ENCODE measurements at regions not wholly inside any gene's neighbourhood (a gene's known extent, or its start where the extent isn't known, plus 50 kb on each side); places are given as distances from the start of the nearest gene placed in this dataset.

DNA sequence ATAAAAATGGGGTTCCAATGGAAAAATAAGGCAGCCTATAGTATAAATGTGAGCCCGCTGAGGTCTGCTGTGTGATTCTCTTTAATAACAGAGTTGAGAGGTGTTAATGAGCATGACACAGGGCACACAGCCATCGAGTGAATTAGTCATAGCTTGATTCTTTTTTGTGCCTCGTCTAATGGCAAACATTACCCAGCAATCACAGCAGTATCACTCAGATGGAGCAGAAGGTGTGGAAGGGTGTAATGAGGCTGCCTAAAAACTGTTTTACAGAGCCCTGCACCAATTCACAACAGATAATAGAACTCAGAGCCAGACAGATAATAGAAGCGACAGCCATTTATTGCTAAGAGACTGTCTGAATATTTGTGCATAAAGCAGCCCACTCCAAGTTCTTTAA, 178.6 kb upstream of the TPRG1 start:
- no peak for TF ChIP-seq EZH2phosphoT487 (conservative IDR thresholded peaks at IDR 0.05; ENCODE audit: low read length)
- TF ChIP-seq, protein P1, sequence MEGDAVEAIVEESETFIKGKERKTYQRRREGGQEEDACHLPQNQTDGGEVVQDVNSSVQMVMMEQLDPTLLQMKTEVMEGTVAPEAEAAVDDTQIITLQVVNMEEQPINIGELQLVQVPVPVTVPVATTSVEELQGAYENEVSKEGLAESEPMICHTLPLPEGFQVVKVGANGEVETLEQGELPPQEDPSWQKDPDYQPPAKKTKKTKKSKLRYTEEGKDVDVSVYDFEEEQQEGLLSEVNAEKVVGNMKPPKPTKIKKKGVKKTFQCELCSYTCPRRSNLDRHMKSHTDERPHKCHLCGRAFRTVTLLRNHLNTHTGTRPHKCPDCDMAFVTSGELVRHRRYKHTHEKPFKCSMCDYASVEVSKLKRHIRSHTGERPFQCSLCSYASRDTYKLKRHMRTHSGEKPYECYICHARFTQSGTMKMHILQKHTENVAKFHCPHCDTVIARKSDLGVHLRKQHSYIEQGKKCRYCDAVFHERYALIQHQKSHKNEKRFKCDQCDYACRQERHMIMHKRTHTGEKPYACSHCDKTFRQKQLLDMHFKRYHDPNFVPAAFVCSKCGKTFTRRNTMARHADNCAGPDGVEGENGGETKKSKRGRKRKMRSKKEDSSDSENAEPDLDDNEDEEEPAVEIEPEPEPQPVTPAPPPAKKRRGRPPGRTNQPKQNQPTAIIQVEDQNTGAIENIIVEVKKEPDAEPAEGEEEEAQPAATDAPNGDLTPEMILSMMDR (IDR thresholded peaks at IDR 0.05; ENCODE audit: insufficient read depth, low read length, poor library complexity, severe bottlenecking) = no peak
- Histone ChIP-seq H2AFZ (ENCODE audit: low read depth, low read length, severe bottlenecking) (no peak overlapping the region), H3K27me3 (ENCODE audit: low read length) (no peaks in the 10 kb centered on the region), H3K9me2 (replicated peaks; ENCODE audit: insufficient read depth, low read length) (no peaks in the 10 kb centered on the region), H3F3A (ENCODE audit: insufficient read depth) (no peaks in the 10 kb centered on the region), H3K36me3 (ENCODE audit: low read length) (no peaks in the 10 kb centered on the region), H3K79me2 (ENCODE audit: insufficient read depth, low read length) (no peaks in the 10 kb centered on the region), H3K27ac (ENCODE audit: low read depth, low read length) (no peak overlapping the region), H3K4me3 (ENCODE audit: insufficient read depth, low read length, poor library complexity, severe bottlenecking) (no peak overlapping the region), H3K9ac (ENCODE audit: low read length) (no peak overlapping the region), H3K9me3 (ENCODE audit: insufficient read depth, low read length) (no peaks in the 10 kb centered on the region), H3K4me2 (ENCODE audit: low read depth, low read length, poor library complexity, severe bottlenecking) (no peak overlapping the region), H4K20me1 (ENCODE audit: low read depth, low read length) (no peaks in the 10 kb centered on the region)

DNA sequence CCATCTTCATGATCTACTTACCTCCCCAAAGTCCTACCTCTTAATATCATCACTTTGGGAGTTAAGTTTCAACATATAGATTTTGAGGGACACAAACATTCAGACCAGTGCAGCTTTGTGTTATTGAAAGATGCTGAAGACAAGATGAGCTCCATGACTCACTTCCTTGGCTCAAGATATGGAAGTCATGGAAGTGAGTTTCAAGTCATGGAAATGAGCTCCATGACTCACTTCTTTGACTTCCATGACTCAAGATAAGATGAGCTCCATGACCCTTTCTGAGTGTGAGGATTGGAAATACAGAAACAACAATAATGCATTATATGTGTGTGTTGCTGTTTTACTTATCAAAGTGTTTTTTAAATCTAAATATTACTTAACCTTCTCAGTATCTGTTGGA, 170.2 kb upstream of the TPRG1 start:
- no peaks in the 10 kb centered on the region for H3K36me3 ChIP-seq (ENCODE audit: low read length)
- H3K9me2 ChIP-seq (replicated peaks; ENCODE audit: insufficient read depth, low read length) = no peaks in the 10 kb centered on the region
- no peak overlapping the region for H2AFZ ChIP-seq (ENCODE audit: low read depth, low read length, severe bottlenecking)
- H3K79me2 ChIP-seq (ENCODE audit: insufficient read depth, low read length) = no peaks in the 10 kb centered on the region
- H3F3A ChIP-seq (ENCODE audit: insufficient read depth) = no peaks in the 10 kb centered on the region
- H3K27ac ChIP-seq (ENCODE audit: low read depth, low read length) = no peak overlapping the region
- H3K9ac ChIP-seq (ENCODE audit: low read length) = no peak overlapping the region
- no peaks in the 10 kb centered on the region for H3K27me3 ChIP-seq (ENCODE audit: low read length)
- no peaks in the 10 kb centered on the region for H4K20me1 ChIP-seq (ENCODE audit: low read depth, low read length)
- no peak overlapping the region for H3K4me2 ChIP-seq (ENCODE audit: low read depth, low read length, poor library complexity, severe bottlenecking)
- no peaks in the 10 kb centered on the region for H3K9me3 ChIP-seq (ENCODE audit: insufficient read depth, low read length)
- no peak for TF ChIP-seq EZH2phosphoT487 (conservative IDR thresholded peaks at IDR 0.05; ENCODE audit: low read length)
- TF ChIP-seq, protein P1 (IDR thresholded peaks at IDR 0.05; ENCODE audit: insufficient read depth, low read length, poor library complexity, severe bottlenecking) = no peak
- H3K4me3 ChIP-seq (ENCODE audit: insufficient read depth, low read length, poor library complexity, severe bottlenecking) = no peak overlapping the region

DNA sequence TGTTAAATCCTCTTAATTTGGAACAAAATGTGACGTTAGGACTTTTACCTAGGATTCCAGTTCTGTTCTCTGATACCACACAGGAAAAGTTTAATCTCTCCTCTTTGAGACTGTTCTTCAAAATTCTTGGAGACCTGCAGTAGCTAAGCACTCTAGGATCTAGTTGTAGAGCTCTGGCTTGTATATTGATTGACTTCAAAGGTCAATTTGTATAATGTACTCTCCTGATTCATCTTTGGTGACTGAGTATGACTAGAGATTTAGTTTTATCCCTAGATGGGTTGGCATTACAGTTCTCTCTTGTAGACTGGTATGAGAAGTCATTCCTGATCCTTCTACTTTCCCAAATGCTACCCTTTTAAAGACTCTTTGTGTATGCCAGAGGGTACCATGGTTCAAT, 168.4 kb upstream of the TPRG1 start:
- no peak overlapping the region for H3K9ac ChIP-seq (ENCODE audit: low read length)
- no peaks in the 10 kb centered on the region for H4K20me1 ChIP-seq (ENCODE audit: low read depth, low read length)
- no peak overlapping the region for H3K27ac ChIP-seq (ENCODE audit: low read depth, low read length)
- no peak overlapping the region for H3K4me2 ChIP-seq (ENCODE audit: low read depth, low read length, poor library complexity, severe bottlenecking)
- H3K79me2 ChIP-seq (ENCODE audit: insufficient read depth, low read length) = no peaks in the 10 kb centered on the region
- H3K36me3 ChIP-seq (ENCODE audit: low read length) = no peaks in the 10 kb centered on the region
- H3F3A ChIP-seq (ENCODE audit: insufficient read depth) = no peaks in the 10 kb centered on the region
- H2AFZ ChIP-seq (ENCODE audit: low read depth, low read length, severe bottlenecking) = no peak overlapping the region
- no peaks in the 10 kb centered on the region for H3K27me3 ChIP-seq (ENCODE audit: low read length)
- TF ChIP-seq, protein P1 (IDR thresholded peaks at IDR 0.05; ENCODE audit: insufficient read depth, low read length, poor library complexity, severe bottlenecking) = no peak
- no peaks in the 10 kb centered on the region for H3K9me2 ChIP-seq (replicated peaks; ENCODE audit: insufficient read depth, low read length)
- no peaks in the 10 kb centered on the region for H3K9me3 ChIP-seq (ENCODE audit: insufficient read depth, low read length)
- no peak overlapping the region for H3K4me3 ChIP-seq (ENCODE audit: insufficient read depth, low read length, poor library complexity, severe bottlenecking)
